ENCODE measurements at regions not wholly inside any gene's neighbourhood (a gene's known extent, or its start where the extent isn't known, plus 50 kb on each side); places are given as distances from the start of the nearest gene placed in this dataset.
A peak's percentile ranks its signal among the peaks of the same experiment; 100 is the strongest.

DNA sequence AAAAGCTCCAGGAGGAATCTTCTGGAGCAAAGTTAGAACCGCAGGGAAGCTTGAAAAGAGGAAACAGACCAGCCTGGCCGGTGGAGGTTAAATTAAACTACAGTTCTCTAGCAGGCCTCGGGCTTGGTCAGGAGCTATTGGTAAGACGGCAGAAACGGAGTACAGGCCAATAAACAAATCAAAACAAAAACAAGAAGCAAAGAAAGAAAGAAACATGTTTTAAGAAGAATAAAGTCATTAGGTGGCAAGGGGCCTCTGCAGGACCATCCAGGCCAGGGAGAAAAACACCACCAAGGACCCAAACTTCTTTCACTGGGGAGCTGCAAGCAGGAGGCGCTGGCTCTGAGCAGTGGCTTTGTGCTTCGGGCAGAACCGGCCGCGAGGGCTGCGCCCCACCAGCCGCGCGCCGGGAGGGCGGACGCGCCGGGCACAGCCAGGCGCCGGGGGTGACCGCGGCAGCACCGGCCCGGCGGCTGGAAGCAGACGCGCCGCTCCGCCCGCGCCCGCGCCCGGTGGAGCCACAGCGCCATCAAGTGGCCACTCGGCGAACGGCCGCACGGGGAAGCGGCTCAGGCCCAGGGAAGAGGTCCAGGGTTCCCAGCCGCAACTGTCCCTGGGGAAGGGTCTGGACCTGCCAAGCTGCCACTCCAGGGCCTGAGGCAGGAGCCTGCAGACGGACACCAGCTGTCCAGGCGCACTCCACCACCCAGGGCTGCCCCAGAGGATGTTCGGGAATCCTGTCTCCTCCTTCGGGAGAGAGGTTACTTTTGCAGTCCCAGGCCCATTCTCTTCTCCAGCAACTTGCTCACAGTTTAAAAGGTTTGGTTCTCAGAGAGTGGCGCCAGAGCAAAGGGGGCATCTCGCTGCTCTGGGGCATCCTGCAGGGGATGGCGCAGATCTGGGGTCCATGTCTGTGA is 419.4 kb downstream of the SOX9 start:
- Histone ChIP-seq H3K9me3 (replicated peaks) (no peaks in the 10 kb centered on the region), H3K4me1 (replicated peaks) (peaks cover 11% of the 10 kb centered on the region), H3K36me3 (no peaks in the 10 kb centered on the region), H3K27ac (no peak overlapping the region), H3K4me3 (no peak overlapping the region), H3K27me3 (replicated peaks) (no peaks in the 10 kb centered on the region)
- DNase-seq (ENCODE audit: low read depth in 1 of 2, low spot score in 2 of 2) = peak; percentile 74 to 83

DNA sequence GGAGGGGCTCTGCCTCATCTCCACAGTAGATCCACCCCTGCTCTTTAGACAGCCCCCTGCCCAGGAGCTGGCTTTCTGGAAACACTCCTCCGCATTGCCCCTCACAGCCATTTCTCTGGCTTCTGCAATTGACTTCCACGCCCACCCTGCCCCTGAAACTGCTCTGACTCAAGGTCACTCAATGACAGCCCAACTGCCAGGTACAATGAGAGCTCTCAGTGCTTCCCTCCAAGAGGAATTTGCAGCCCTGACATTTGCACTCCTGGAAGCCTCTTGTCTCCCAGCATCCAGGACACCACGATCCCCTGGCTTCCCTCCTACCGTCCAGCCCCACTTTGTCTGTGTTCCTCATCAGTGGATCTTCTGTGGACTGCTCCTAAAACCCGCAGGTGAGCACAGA is 421.5 kb downstream of the SOX9 start:
- H3K4me3 ChIP-seq = no peak overlapping the region
- H3K36me3 ChIP-seq = no peaks in the 10 kb centered on the region
- no peak overlapping the region for H3K27ac ChIP-seq
- H3K4me1 ChIP-seq (replicated peaks) = peaks cover 11% of the 10 kb centered on the region
- no peaks in the 10 kb centered on the region for H3K9me3 ChIP-seq (replicated peaks)
- no peaks in the 10 kb centered on the region for H3K27me3 ChIP-seq (replicated peaks)
- no peak for DNase-seq (ENCODE audit: low read depth in 1 of 2, low spot score in 2 of 2)

- Histone ChIP-seq H3K27ac (no peak overlapping the region), H3K36me3 (no peaks in the 10 kb centered on the region), H3K27me3 (replicated peaks) (no peaks in the 10 kb centered on the region), H3K9me3 (replicated peaks) (no peaks in the 10 kb centered on the region), H3K4me1 (replicated peaks) (no peaks in the 10 kb centered on the region), H3K4me3 (no peak overlapping the region)
- DNase-seq (ENCODE audit: low read depth in 1 of 2, low spot score in 2 of 2) = no peak
These were observed 424.9 kb downstream of the SOX9 start for GRCh38 chr17:72545766-72546165.

DNA sequence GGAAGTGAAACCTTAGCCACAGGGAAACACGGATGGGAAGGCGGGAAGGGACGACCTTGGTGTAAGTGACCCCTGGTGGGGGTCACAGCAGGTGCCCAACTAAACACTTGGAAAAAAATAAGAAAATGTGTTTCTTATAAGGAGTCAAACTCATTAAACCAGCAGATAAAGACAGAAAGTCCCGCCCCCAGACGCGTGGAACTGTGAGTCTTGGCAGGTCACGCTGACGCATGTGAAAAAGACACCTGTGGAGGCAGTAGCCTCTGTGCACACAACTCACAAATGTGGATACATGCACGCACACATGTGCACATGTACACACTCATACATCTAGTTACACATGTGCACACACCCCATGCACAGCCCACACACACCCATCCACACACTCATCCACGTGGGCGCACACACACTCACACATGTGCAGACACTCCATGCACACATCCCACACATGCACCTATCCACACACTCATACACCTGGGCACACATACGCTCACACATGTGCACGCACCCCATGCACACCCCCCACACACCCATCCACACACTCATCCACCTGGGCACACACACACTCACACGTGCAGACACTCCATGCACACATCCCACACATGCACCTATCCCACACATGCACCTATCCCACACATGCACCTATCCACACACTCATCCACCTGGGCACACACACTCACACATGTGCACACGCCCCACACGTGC is 432.4 kb downstream of the SOX9 start:
- H3K27me3 ChIP-seq (replicated peaks) = no peaks in the 10 kb centered on the region; the same call in 1 of the 2 replicates
- H3K27ac ChIP-seq = no peak overlapping the region
- no peak for DNase-seq (ENCODE audit: low read depth in 1 of 2, low spot score in 2 of 2)
- no peaks in the 10 kb centered on the region for H3K4me1 ChIP-seq (replicated peaks)
- no peaks in the 10 kb centered on the region for H3K9me3 ChIP-seq (replicated peaks)
- no peaks in the 10 kb centered on the region for H3K36me3 ChIP-seq
- no peak overlapping the region for H3K4me3 ChIP-seq

DNA sequence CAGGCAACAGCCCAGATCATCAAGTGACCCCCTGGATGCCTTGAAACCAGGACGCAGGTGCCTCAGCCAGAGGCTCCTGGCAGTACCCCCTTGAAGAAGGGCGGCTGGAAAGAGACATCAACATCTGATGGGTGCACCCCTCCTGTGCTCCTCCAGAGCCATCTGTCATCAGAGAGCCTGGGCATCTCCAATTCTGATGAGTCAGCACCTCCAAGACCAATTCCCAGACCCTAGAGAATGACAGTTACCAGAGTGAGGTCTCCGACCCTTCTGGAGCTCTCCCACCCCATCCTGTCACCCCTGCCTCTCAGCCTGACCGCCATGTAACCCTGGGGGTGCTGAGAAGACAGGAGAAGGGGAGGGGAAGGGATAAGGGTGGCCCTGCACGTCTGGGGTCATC is 433.7 kb downstream of the SOX9 start:
- Histone ChIP-seq H3K36me3 (no peaks in the 10 kb centered on the region), H3K27me3 (replicated peaks) (no peaks in the 10 kb centered on the region; the same call in 1 of the 2 replicates), H3K4me3 (no peak overlapping the region), H3K27ac (no peak overlapping the region), H3K4me1 (replicated peaks) (no peaks in the 10 kb centered on the region), H3K9me3 (replicated peaks) (no peaks in the 10 kb centered on the region)
- no peak for DNase-seq (ENCODE audit: low read depth in 1 of 2, low spot score in 2 of 2)

DNA sequence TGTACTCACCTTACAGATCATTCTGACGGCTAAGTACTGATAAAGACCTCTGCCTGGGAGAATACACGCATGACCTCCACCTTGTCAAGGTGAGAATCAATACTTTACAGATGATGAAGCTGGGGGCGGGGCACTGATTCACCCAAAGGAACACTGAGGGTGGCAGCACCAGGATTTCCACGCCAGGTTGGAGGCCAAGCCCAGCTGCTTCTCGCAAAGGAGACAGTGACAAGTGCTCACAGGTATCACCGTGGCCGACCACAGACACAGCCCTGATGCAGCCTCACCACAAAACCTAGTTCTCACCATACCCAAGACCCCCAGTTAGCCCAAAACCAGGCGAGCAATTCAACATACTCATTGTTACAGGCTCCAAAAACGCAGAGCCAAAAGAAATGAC is 434.2 kb downstream of the SOX9 start:
- no peaks in the 10 kb centered on the region for H3K9me3 ChIP-seq (replicated peaks)
- no peak overlapping the region for H3K27ac ChIP-seq
- no peaks in the 10 kb centered on the region for H3K4me1 ChIP-seq (replicated peaks)
- no peak overlapping the region for H3K4me3 ChIP-seq
- no peak for DNase-seq (ENCODE audit: low read depth in 1 of 2, low spot score in 2 of 2)
- H3K36me3 ChIP-seq = no peaks in the 10 kb centered on the region
- H3K27me3 ChIP-seq (replicated peaks) = no peaks in the 10 kb centered on the region; the same call in 1 of the 2 replicates

GRCh38 chr17:72556944-72557826 is 436.4 kb downstream of the SOX9 start:
- no peaks in the 10 kb centered on the region for H3K4me1 ChIP-seq (replicated peaks)
- no peak overlapping the region for H3K4me3 ChIP-seq
- DNase-seq (ENCODE audit: low read depth in 1 of 2, low spot score in 2 of 2) = peak; percentile 54 to 78
- no peaks in the 10 kb centered on the region for H3K9me3 ChIP-seq (replicated peaks)
- no peaks in the 10 kb centered on the region for H3K36me3 ChIP-seq
- H3K27me3 ChIP-seq (replicated peaks) = no peaks in the 10 kb centered on the region; the same call in 1 of the 2 replicates
- no peak overlapping the region for H3K27ac ChIP-seq

DNA sequence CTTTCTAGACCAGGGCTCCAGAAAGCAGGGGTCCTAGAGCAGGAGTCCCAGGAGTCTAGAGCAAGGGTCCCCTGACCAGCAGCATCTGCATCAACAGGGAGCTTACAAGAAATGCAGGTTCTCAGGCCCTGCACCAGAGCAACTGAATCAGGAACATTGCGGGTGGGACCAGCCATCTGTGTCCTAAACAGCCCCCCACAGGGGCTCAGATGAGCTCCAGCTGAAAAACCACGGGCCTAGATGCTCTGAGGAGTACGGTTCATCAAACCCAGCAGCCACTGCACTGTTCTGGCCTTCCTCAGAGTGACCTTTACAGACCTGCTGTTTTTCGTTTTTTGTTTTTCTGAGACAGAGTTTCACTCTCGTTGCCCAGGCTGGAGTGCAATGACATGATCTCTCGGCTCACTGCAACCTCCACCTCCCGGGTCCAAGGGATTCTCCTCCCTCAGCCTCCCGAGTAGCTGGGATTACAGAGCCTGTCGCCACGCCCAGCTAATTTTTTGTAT is 438.2 kb downstream of the SOX9 start:
- Histone ChIP-seq H3K4me3 (no peak overlapping the region), H3K9me3 (replicated peaks) (no peaks in the 10 kb centered on the region), H3K36me3 (no peaks in the 10 kb centered on the region), H3K4me1 (replicated peaks) (no peaks in the 10 kb centered on the region), H3K27me3 (replicated peaks) (no peaks in the 10 kb centered on the region; the same call in 1 of the 2 replicates), H3K27ac (no peak overlapping the region)
- no peak for DNase-seq (ENCODE audit: low read depth in 1 of 2, low spot score in 2 of 2)

DNA sequence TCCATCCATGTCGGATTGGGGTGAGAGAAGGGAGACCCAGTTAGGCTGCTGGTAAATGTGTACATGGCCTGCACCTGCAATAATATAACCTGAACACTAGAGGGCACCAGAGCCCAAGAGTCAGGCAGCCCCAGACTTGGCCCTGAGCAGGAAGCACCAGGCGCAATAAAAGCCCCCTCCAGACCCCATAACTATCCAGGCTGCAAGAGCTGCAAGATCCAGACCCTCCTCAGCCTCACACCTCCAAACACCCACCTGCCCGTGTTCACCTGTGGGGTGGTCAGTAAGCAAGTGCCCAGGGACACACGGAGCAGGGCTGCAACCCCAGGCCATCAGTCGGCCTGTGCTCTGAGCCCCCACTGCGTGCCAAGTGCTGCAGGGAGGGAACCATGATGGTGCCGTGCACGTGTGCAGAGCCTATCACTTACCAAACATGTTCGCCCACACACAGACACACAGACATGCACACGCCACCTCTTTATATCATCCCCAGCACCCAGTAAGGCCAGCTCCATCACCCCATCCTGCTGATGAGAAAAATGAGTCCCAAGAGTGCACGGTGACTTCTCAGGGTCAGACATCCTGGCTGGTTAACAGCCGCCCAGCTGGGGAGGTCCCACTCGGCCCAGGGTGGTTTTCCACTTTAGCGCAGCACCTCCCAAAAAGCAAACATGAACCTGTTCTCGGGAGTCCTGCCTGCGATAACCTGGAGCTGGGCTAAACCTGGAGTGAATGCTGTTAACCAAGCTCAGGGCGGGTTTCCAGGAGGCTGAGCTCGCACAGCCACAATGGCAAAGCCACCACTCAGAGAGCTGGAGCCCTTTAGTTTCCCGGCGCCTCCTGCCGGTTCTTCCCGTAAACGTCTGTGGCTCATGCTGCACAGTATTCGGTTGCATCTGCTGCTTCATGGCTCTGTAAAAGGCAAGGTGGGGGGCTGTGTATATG is 439.8 kb downstream of the SOX9 start:
- peak in 1 of 2 experiments; percentile 52 for DNase-seq (ENCODE audit: low read depth in 1 of 2, low spot score in 2 of 2)
- no peaks in the 10 kb centered on the region; the same call in 1 of the 2 replicates for H3K27me3 ChIP-seq (replicated peaks)
- H3K4me3 ChIP-seq = no peak overlapping the region
- H3K9me3 ChIP-seq (replicated peaks) = no peaks in the 10 kb centered on the region
- no peaks in the 10 kb centered on the region for H3K4me1 ChIP-seq (replicated peaks)
- H3K27ac ChIP-seq = no peak overlapping the region
- H3K36me3 ChIP-seq = no peaks in the 10 kb centered on the region

GRCh38 chr17:72561266-72561665 is 440.4 kb downstream of the SOX9 start:
- no peak for DNase-seq (ENCODE audit: low read depth in 1 of 2, low spot score in 2 of 2)
- Histone ChIP-seq H3K36me3 (no peaks in the 10 kb centered on the region), H3K27ac (no peak overlapping the region), H3K9me3 (replicated peaks) (no peaks in the 10 kb centered on the region), H3K27me3 (replicated peaks) (no peaks in the 10 kb centered on the region), H3K4me3 (no peak overlapping the region), H3K4me1 (replicated peaks) (no peaks in the 10 kb centered on the region)

DNA sequence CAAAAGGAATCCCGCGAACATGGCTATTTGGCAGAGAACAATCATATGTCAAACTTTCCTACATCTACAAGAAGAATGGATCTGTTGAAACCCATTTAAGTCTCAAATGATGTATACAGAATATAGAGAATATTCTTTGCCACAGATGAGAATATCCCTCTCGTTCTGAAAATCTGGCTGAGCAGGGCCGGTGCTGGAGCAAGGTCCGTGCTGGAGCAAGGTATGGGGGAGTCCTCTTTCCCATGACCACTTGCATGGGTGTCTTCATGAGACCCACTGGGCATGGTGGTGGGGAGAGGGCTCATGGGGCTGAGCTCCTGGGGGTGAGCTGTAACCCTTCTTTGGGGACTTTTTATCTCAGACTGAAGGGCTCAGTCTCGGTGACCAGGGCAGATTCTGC is 440.9 kb downstream of the SOX9 start:
- H3K9me3 ChIP-seq (replicated peaks) = no peaks in the 10 kb centered on the region
- no peaks in the 10 kb centered on the region for H3K4me1 ChIP-seq (replicated peaks)
- H3K27ac ChIP-seq = no peak overlapping the region
- no peak overlapping the region for H3K4me3 ChIP-seq
- no peak for DNase-seq (ENCODE audit: low read depth in 1 of 2, low spot score in 2 of 2)
- H3K36me3 ChIP-seq = no peaks in the 10 kb centered on the region
- H3K27me3 ChIP-seq (replicated peaks) = no peaks in the 10 kb centered on the region

GRCh38 chr17:72562615-72563188 is 441.9 kb downstream of the SOX9 start:
- no peak for DNase-seq (ENCODE audit: low read depth in 1 of 2, low spot score in 2 of 2)
- Histone ChIP-seq H3K27ac (no peak overlapping the region), H3K9me3 (replicated peaks) (no peaks in the 10 kb centered on the region), H3K36me3 (no peaks in the 10 kb centered on the region), H3K4me1 (replicated peaks) (no peaks in the 10 kb centered on the region), H3K27me3 (replicated peaks) (no peaks in the 10 kb centered on the region), H3K4me3 (no peak overlapping the region)

Measured in SJSA1 (cell line).